ENCODE measurements at regions not wholly inside any gene's neighbourhood (a gene's known extent, or its start where the extent isn't known, plus 50 kb on each side); places are given as distances from the start of the nearest gene placed in this dataset.
"Not testable (repeated sequence)": the region's sequence is repeated elsewhere in the genome, so short reads cannot be mapped to it uniquely, and the experiment has no call there.

DNA sequence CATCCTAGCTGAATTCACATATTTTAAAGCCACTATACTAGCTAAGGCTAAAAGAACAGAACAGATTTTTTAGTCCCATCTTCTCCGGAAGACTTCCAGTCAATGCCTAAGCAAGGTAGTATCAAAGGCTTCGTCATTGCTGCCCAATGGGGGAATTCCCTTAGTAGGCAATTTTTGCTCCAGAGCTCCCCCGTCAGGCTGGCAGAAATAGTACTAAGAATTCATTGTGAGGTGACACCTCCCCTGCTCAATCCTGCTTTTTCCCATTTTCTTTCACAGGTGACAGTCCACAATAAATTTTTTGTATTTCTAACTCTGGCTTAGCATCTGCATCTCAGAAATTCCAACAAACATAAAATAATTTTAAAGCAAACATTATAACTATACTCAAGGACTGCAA, 52.8 kb upstream of the SRSF6 start (continued):
- TF ChIP-seq CBFB (CRISPR knock-in tag; IDR thresholded peaks at IDR 0.05) (no peak), KDM4B (IDR thresholded peaks at IDR 0.05; ENCODE audit: borderline replicate concordance in 2 of 2, low read depth in 1 of 2) (no peak), TEAD1 (CRISPR knock-in tag; IDR thresholded peaks at IDR 0.05) (no peak), TSC22D4 (tag; IDR thresholded peaks at IDR 0.05) (no peak), MAFF (IDR thresholded peaks at IDR 0.05; ENCODE audit: low read length) (peak; percentile 84)

DNA sequence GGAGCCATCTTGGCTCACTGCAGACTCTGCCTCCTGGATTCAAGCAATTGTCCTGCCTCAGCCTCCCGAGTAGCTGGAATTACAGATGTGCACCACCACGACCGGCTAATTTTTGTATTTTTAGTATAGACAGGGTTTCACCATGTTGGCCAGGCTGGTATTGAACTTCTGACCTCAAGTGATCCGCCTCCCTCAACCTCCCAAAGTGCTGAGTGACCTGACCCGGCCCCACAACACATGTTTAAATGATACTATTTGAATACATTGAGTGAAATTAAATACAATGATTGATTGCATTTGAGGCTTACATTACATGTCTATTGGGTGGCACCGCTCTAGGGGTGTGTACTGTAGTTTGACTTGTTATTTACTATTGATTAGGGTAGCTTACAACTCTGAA, 56.8 kb upstream of the SRSF6 start:
- DNase-seq (ENCODE audit: extremely low read depth in 1 of 4, low spot score in 3 of 4); H3K27ac ChIP-seq (ENCODE audit: extremely low read depth, low read depth, low read length); H4K20me1 ChIP-seq (replicated peaks; ENCODE audit: control insufficient read depth, insufficient read depth, low read length); H3K4me2 ChIP-seq (ENCODE audit: insufficient read depth, low read length); H3K4me1 ChIP-seq (replicated peaks in 1 of 2; ENCODE audit: control insufficient read depth in 2 of 2, insufficient read depth in 2 of 2, low read length in 2 of 2); H3K9me1 ChIP-seq (ENCODE audit: control insufficient read depth, insufficient read depth, low read length); H3K79me2 ChIP-seq (ENCODE audit: control insufficient read depth, insufficient read depth, low read length); H3K4me3 ChIP-seq; ATAC-seq; H3K27me3 ChIP-seq (ENCODE audit: control insufficient read depth in 2 of 2, insufficient read depth in 2 of 2, low read length in 2 of 2); FAIRE-seq; CTCF ChIA-PET (ENCODE audit: low intra/inter-chr PET ratio); H3K9me3 ChIP-seq (replicated peaks; ENCODE audit: control insufficient read depth, insufficient read depth, low read depth, low read length); in situ Hi-C loops (cut with MboI); H3K9ac ChIP-seq (ENCODE audit: insufficient read depth in 1 of 2, low read depth in 2 of 2, low read length in 2 of 2); H2AFZ ChIP-seq (ENCODE audit: low read depth, low read length); H3K36me3 ChIP-seq (ENCODE audit: control insufficient read depth, insufficient read depth, low read length); BruUV-seq (replicated peaks): not testable (repeated sequence)
- TF ChIP-seq MAFF (IDR thresholded peaks at IDR 0.05; ENCODE audit: low read length) (0 out of 2 replicates have a peak, but pooled peaks have one; percentile 22), NFE2 (IDR thresholded peaks at IDR 0.05; ENCODE audit: low read depth) (peak; percentile 43), MAFG (tag; conservative IDR thresholded peaks at IDR 0.05) (peak; percentile 65), ZNF316 (IDR thresholded peaks at IDR 0.05) (peak; percentile 65), C11orf30 (IDR thresholded peaks at IDR 0.05; ENCODE audit: low read depth) (peak; percentile 36; the same call in 1 of the 2 replicates)
- POLR2A ChIA-PET, result interaction anchor here (0.7 kb wide), 2 partner anchors 28 to 36 kb away, joined by 3 read pairs; no protein-coding TSS in a partner anchor
- intact Hi-C loops (cut with micrococcal nuclease), result loop anchor here (10.0 kb wide), 1 partner anchor 196 kb away; no protein-coding TSS in a partner anchor
- 10% methylated on average over 6 of the region's 6 CpGs for WGBS (ENCODE audit: insufficient coverage, low coverage, missing lambda C conversion rate)
